H1 (cell line): ENCODE measurements at regions not wholly inside any gene's neighbourhood (a gene's known extent, or its start where the extent isn't known, plus 50 kb on each side); places are given as distances from the start of the nearest gene placed in this dataset.

Experiments
- ASH2L ChIP-seq: fragments of 200-600, 300-600 bp; sonication (generic); IDR thresholded peaks from one replicate; pipeline ENCODE4 v1.7.1; 2017; ENCODE audit warnings: low read length
- CTCF ChIP-seq, 3 experiments: IDR thresholded peaks; 1 replicate in 2 of 3; 2 replicates in 1 of 3; pipeline versions ENCODE4 v1.5.1 to v1.6.1; 2011; ENCODE audit warnings: low read length in 3 of 3, mild to moderate bottlenecking in 3 of 3, inconsistent platforms in 2 of 3, low read depth in 1 of 3, moderate library complexity in 1 of 3; ENCODE audit not compliant: insufficient read depth in 1 of 3; ENCODE audit errors: control extremely low read depth in 1 of 3
- EZH2 ChIP-seq: fragments of 200-600 bp; sonication (generic); IDR thresholded peaks from 2 replicates; pipeline ENCODE4 v1.7.1; 2012; ENCODE audit warnings: low read depth, mild to moderate bottlenecking, moderate library complexity, low read length, inconsistent platforms; ENCODE audit not compliant: severe bottlenecking
- FOSL1 ChIP-seq: IDR thresholded peaks from 2 replicates; pipeline ENCODE4 v1.6.1; 2011; ENCODE audit warnings: mild to moderate bottlenecking, low read depth, low read length, moderate library complexity; ENCODE audit not compliant: insufficient read depth
- POLR2A ChIP-seq, 2 experiments: IDR thresholded peaks; 1 replicate in 1 of 2; 2 replicates in 1 of 2; pipeline ENCODE4 v1.6.1; 2011; ENCODE audit warnings: low read depth in 2 of 2, low read length in 2 of 2, mild to moderate bottlenecking in 2 of 2; ENCODE audit errors: control extremely low read depth in 1 of 2
- POLR2AphosphoS5 ChIP-seq: IDR thresholded peaks from 2 replicates; pipeline ENCODE4 v1.6.1; 2011; ENCODE audit warnings: low read depth, low read length
- RFX5 ChIP-seq: IDR thresholded peaks from 2 replicates; pipeline ENCODE4 v1.6.1; 2011; ENCODE audit warnings: low read depth, low read length, improper control_type of control experiment, borderline replicate concordance
- RXRA ChIP-seq: IDR thresholded peaks from 2 replicates; pipeline ENCODE4 v1.6.1; 2011; ENCODE audit warnings: low read depth, mild to moderate bottlenecking, low read length, moderate library complexity; ENCODE audit not compliant: insufficient read depth
- SIN3A ChIP-seq, 2 experiments: IDR thresholded peaks in 1 of 2; conservative IDR thresholded peaks in 1 of 2; 2 replicates each; pipeline ENCODE4 v1.6.1; 2011 to 2012; ENCODE audit warnings: low read length in 2 of 2, improper control_type of control experiment in 1 of 2, low read depth in 1 of 2, mild to moderate bottlenecking in 1 of 2
- SRF ChIP-seq: IDR thresholded peaks from 2 replicates; pipeline ENCODE4 v1.6.1; 2011; ENCODE audit warnings: mild to moderate bottlenecking, low read depth, low read length, moderate library complexity
- TAF1 ChIP-seq: IDR thresholded peaks from 2 replicates; pipeline ENCODE4 v1.6.1; 2011; ENCODE audit warnings: mild to moderate bottlenecking, low read depth, low read length
- ZNF274 ChIP-seq: IDR thresholded peaks from 2 replicates; pipeline ENCODE4 v1.7.0; 2012; ENCODE audit warnings: low read length, borderline replicate concordance; ENCODE audit errors: extremely low read depth

- no peak for TF ChIP-seq EZH2
- TF ChIP-seq ZNF274: no peak
- TF ChIP-seq SRF: no peak
- no peak for TF ChIP-seq CTCF (IDR thresholded peaks at IDR 0.05; ENCODE audit: control extremely low read depth in 1 of 3, insufficient read depth in 1 of 3, low read depth in 1 of 3, low read length in 3 of 3)
- TF ChIP-seq POLR2A (IDR thresholded peaks at IDR 0.05; ENCODE audit: control extremely low read depth in 1 of 2, low read depth in 2 of 2, low read length in 2 of 2): no peak
- TF ChIP-seq RFX5: no peak
- no peak for TF ChIP-seq FOSL1
- TF ChIP-seq RXRA: no peak
- no peak for TF ChIP-seq TAF1
- no peak for TF ChIP-seq POLR2AphosphoS5
- TF ChIP-seq ASH2L: no peak
- TF ChIP-seq SIN3A (conservative IDR thresholded peaks at IDR 0.05 in 1 of 2, IDR thresholded peaks at IDR 0.05 in 1 of 2; ENCODE audit: low read depth in 1 of 2, low read length in 2 of 2): no peak
Measured at GRCh38 chr1:235017191-235017590, 111.4 kb downstream of the TOMM20 start.
